ENCODE measurements at regions not wholly inside any gene's neighbourhood (a gene's known extent, or its start where the extent isn't known, plus 50 kb on each side); places are given as distances from the start of the nearest gene placed in this dataset.

DNA sequence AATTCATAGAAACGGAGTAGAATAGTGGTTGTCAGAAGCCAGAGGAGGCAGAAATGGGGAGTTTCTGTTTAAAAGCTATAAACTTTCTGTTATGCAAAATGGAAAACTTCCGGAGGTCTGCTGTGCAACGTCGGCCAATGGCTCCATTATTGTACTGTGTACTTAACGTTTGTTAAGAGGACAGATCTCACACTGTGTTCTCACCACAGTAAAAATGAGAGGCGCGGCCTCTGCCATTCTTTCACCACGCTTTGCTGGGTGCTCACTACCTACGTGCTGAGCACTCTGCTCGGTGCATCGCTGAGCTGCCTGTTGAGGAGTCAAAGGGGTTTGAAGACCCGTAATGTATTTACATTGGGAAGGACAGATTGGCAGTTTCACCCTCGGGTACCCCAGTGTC, 218.8 kb upstream of the B3GAT1 start (continued):
- TF ChIP-seq, protein P1, sequence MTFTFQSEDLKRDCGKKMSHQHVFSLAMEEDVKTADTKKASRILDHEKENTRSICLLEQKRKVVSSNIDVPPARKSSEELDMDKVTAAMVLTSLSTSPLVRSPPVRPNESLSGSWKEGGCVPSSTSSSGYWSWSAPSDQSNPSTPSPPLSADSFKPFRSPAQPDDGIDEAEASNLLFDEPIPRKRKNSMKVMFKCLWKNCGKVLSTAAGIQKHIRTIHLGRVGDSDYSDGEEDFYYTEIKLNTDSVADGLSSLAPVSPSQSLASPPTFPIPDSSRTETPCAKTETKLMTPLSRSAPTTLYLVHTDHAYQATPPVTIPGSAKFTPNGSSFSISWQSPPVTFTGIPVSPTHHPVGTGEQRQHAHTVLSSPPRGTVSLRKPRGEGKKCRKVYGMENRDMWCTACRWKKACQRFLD (tag by site-specific recombination; IDR thresholded peaks at IDR 0.05) = no peak
- no peak for TF ChIP-seq ZBTB7A (tag by site-specific recombination; IDR thresholded peaks at IDR 0.05; ENCODE audit: low read depth)
- TF ChIP-seq ZNF423 (tag by site-specific recombination; IDR thresholded peaks at IDR 0.05) = no peak
- TF ChIP-seq ZNF624 (tag by site-specific recombination; IDR thresholded peaks at IDR 0.05) = no peak

GRCh38 chr11:134628426-134628825, 216.4 kb upstream of the B3GAT1 start:
- no peak overlapping the region for H3K27ac ChIP-seq (ENCODE audit: extremely low read depth, low read depth, low read length)
- H3K9me3 ChIP-seq (ENCODE audit: control insufficient read depth, insufficient read depth, low read depth, low read length) = no peaks in the 10 kb centered on the region
- H3K4me3 ChIP-seq (ENCODE audit: low read depth, low read length) = no peak overlapping the region
- H3K4me1 ChIP-seq (ENCODE audit: control insufficient read depth, insufficient read depth, low read length) = no peaks in the 10 kb centered on the region
- POLR2A ChIA-PET = no interaction called here
- H3K36me3 ChIP-seq (ENCODE audit: control insufficient read depth in 2 of 2, insufficient read depth in 1 of 2, low read length in 2 of 2) = no peaks in the 10 kb centered on the region
- TF ChIP-seq ZNF174 (tag by site-specific recombination; IDR thresholded peaks at IDR 0.05) = no peak
- no peak for TF ChIP-seq ZNF558 (tag by site-specific recombination; IDR thresholded peaks at IDR 0.05)
- TF ChIP-seq, protein P2, sequence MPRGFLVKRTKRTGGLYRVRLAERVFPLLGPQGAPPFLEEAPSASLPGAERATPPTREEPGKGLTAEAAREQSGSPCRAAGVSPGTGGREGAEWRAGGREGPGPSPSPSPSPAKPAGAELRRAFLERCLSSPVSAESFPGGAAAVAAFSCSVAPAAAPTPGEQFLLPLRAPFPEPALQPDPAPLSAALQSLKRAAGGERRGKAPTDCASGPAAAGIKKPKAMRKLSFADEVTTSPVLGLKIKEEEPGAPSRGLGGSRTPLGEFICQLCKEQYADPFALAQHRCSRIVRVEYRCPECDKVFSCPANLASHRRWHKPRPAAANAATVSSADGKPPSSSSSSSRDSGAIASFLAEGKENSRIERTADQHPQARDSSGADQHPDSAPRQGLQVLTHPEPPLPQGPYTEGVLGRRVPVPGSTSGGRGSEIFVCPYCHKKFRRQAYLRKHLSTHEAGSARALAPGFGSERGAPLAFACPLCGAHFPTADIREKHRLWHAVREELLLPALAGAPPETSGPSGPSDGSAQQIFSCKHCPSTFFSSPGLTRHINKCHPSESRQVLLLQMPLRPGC (tag by site-specific recombination; IDR thresholded peaks at IDR 0.05) = no peak
- CTCF ChIA-PET = no interaction called here

DNA sequence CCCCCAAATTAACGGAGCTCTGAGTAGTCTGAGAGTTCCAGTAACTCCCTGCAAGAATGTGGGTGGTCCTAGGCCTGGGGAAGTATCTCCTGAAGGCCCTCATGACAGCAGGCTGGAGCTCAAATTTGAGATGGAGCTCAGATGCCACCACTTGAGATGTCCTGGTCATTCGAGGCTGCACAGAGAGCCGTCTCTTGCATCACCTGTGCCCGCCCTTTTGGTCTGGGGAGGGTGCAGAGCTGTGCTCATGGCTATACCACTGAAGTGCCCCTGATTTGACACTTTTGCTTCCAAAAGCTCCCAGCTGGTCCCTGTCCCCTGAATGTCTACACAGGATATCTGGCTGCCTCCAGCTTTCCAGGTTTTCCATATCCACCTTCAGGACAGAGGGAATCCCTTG, 214.0 kb upstream of the B3GAT1 start:
- Histone ChIP-seq H3K9me3 (ENCODE audit: control insufficient read depth, insufficient read depth, low read depth, low read length) (no peaks in the 10 kb centered on the region), H3K4me3 (ENCODE audit: low read depth, low read length) (no peak overlapping the region), H3K4me1 (ENCODE audit: control insufficient read depth, insufficient read depth, low read length) (no peaks in the 10 kb centered on the region), H3K27ac (ENCODE audit: extremely low read depth, low read depth, low read length) (no peak overlapping the region), H3K36me3 (ENCODE audit: control insufficient read depth in 2 of 2, insufficient read depth in 1 of 2, low read length in 2 of 2) (no peaks in the 10 kb centered on the region)
- TF ChIP-seq ZBTB17 (tag by site-specific recombination; IDR thresholded peaks at IDR 0.05) (no peak), ZNF302 (tag by site-specific recombination; IDR thresholded peaks at IDR 0.05; ENCODE audit: low read depth) (no peak), PRDM2 (tag by site-specific recombination; IDR thresholded peaks at IDR 0.05; ENCODE audit: borderline replicate concordance) (no peak), ZNF112 (tag by site-specific recombination; IDR thresholded peaks at IDR 0.05) (no peak), HOXA7 (CRISPR knock-in tag; IDR thresholded peaks at IDR 0.05; ENCODE audit: borderline replicate concordance) (no peak), KLF1 (tag by site-specific recombination; IDR thresholded peaks at IDR 0.05) (no peak), ZNF692 (tag by site-specific recombination; IDR thresholded peaks at IDR 0.05) (no peak), ZNF544 (tag by site-specific recombination; IDR thresholded peaks at IDR 0.05) (no peak), TCF7L2 (IDR thresholded peaks at IDR 0.05; ENCODE audit: borderline replicate concordance, low read depth, low read length) (no peak), ZNF664 (tag by site-specific recombination; IDR thresholded peaks at IDR 0.05) (no peak), ZNF324 (tag by site-specific recombination; IDR thresholded peaks at IDR 0.05) (no peak), ELK4 (IDR thresholded peaks at IDR 0.05; ENCODE audit: borderline replicate concordance, low read depth, low read length) (no peak), MYNN (tag by site-specific recombination; IDR thresholded peaks at IDR 0.05; ENCODE audit: borderline replicate concordance) (no peak), ZNF140 (tag by site-specific recombination; IDR thresholded peaks at IDR 0.05) (no peak)
- ChIA-PET CTCF (interaction anchor here (0.6 to 1.7 kb wide), 2 partner anchors 34 to 243 kb away, joined by 3 read pairs; no protein-coding TSS in a partner anchor), POLR2A (no interaction called here)

All from HEK293 (cell line).